C4-2B (cell line): ENCODE measurements at regions not wholly inside any gene's neighbourhood (a gene's known extent, or its start where the extent isn't known, plus 50 kb on each side); places are given as distances from the start of the nearest gene placed in this dataset.

Experiments used
- CTCF ChIP-seq: fragments of 450-650 bp; conservative IDR thresholded peaks from 2 replicates; pipeline ENCODE4 v1.5.1; 2017; ENCODE audit warnings: mild to moderate bottlenecking
- ZFX ChIP-seq: fragments of 450-650 bp; IDR thresholded peaks from 2 replicates; pipeline ENCODE4 v1.6.1; 2017

- TF ChIP-seq CTCF (no peak), ZFX (no peak)
These were observed 312.8 kb upstream of the PRKCQ start for GRCh38 chr10:6892864-6893263.
